ENCODE measurements at regions not wholly inside any gene's neighbourhood (a gene's known extent, or its start where the extent isn't known, plus 50 kb on each side); places are given as distances from the start of the nearest gene placed in this dataset.

DNA sequence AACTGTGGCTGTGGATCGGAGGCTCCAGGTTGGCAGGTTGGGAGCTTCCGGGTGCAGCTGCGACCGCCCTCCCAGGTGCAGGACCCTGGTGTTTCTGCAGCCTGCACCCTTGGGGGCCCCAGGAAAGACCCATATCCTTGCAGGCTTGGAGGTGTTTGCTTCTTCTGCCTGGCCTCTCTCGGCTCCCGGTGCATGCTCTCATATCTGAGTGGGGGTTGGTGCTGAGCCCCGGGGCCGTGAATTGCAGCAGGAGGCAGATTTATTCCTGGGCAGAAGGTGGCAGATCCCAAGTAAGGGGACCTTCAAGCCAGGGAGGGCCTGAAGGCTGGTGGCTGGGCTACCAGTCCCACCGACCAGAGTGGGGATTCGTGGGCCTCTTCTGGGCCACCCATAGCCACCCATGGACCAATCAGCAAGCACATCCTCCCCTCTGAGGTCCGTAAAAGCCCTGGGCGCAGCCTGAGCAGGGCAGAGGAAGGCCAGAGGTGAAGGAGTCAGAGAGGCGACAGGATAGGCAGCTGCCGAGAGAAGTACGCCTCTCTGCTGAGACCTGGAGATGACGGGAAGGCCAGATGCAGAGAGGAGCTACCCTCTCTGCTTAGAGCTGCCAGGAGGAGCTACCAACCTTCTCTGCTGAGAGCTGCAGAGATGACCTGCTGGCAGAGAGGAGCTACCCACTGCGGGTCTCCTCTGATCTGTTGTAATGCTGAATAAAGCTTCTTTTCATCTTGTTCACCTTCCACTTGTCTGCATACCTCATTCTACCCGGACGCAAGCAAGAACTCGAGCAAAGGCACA lies 1279.0 kb upstream of the LRRTM1 start:
- no peak for DNase-seq

DNA sequence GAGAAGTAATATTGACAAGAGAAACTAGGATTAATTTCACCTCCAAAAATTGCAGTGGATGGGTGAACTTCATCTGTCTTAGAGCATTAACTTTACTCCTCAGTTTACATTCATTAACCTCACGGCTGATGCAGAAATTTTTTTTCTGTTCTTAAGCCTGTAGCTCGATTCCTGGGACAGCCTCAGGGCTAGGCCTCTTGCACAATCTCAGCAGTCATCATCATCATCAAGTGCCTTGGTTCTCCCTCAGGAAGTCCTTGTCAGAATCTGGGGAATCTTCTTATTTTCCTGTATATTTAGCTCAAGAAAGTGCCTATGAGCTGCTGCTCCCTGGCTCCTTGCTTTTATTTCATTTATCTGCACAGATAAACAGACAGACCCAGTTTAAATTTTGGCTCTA lies 1272.2 kb upstream of the LRRTM1 start:
- no peak for DNase-seq

DNA sequence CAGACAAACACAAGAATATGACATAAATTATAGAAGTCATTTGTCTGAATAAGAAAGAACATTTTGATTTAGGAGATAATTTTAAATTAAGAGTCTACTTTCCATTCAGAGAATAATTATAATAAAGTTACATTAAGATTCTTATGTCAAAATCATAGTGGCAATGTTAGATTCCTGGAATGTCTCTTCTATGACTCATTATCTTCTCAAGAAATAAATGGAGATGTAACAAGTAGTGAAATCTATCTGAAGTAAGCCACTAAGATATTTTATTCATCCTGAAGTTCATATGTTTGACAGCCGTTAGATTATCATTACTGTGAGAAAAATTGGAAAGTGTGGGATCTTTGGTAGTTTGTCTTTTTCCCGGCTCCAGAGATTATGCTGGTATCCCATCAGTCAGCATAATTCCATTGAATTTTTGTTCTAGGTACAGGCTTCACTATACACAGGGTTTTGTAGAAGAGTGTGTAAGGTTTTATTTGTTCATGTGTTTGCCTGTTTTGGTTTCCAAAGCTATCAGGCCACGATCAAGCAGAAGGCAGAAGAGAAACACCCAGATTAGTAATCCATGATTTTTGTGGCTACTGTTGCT lies 1246.6 kb upstream of the LRRTM1 start:
- DNase-seq: no peak

GRCh38 chr2:81550277-81550676 lies 1245.7 kb upstream of the LRRTM1 start:
- no peak for DNase-seq

DNA sequence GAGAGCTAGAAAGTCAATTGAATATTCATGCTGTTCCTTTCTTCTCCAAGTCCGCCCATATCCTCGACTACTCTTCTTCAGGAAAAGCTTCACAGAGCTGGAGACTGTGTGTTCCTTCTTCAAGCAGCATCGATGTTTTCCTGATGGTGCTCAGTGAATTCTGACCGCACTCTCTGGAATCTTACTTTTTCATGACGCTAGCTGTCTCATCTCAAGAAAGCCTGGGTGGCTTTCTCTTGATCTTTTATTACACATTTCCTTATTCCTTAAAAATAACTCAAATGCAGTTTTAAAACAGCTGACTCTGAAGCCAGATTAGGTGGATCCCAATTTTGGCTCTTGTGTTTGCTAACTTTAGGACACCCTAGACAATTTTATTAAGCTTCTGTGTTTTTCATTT lies 1245.1 kb upstream of the LRRTM1 start:
- DNase-seq: no peak

DNA sequence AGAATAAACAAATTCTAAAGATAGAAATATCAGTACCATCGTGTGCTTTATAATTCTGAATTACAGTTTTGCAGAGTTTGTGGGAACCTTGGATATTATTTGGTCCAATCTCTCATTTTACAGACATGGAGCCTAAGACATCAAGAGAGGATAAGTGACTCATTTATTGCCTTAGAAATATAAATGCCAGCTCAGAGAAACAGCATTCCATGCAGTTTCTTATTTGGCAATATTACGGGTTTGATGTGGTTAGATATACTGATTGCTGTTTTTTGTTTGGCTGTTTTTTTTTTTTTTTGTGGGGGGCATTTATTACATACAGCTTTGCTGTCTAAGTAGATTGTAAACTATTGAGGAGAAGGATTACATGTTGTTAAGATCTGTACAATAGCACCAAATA lies 1241.1 kb upstream of the LRRTM1 start:
- no peak for DNase-seq

- no peak for DNase-seq
Measured at GRCh38 chr2:81542119-81542518, 1237.6 kb upstream of the LRRTM1 start.

- DNase-seq: no peak
Measured at GRCh38 chr2:81529944-81530343, 1225.4 kb upstream of the LRRTM1 start.

- DNase-seq: no peak
Measured at GRCh38 chr2:81528852-81529480, 1224.4 kb upstream of the LRRTM1 start.

GRCh38 chr2:81523344-81523743 lies 1218.8 kb upstream of the LRRTM1 start:
- no peak for DNase-seq

- no peak for DNase-seq
Measured at GRCh38 chr2:81513328-81513727, 1208.8 kb upstream of the LRRTM1 start.

DNA sequence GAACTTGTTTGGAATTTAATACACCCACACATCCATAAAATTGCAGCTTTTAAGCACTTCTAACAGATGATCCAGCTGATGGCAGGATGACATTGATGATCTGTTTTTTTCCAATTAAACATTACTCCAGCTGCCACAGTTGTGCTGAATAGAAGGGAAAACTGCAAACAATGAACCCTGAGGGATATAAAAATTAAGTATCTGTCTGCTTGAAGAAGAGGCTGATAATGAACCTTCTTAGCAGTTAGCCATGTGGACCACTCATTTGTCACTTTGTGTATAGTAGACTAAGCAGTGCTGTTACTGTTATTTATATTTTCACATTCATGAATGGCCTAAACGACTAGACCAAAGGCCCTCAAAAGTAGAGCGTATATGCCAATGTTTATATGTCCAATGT lies 1201.0 kb upstream of the LRRTM1 start:
- DNase-seq: no peak

DNA sequence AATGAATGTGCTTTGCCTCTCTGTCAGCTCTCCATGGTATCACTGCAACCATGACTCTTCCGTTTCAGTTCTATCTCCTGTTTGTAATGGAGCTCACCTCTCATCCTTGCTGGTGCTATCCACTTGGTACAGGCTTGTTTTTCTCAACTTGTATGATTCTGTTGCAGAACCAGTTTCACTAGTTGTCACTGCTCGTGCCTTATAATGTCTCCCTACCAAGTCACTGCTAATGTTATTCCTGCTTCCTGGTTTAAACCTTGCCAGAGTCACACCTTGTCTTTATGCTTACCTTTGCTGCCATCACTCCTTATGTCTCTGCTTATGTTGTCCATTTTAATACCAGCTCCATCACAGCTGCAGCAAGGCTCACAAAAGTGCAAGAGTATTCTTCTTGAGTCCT lies 1191.0 kb upstream of the LRRTM1 start:
- DNase-seq: no peak

DNA sequence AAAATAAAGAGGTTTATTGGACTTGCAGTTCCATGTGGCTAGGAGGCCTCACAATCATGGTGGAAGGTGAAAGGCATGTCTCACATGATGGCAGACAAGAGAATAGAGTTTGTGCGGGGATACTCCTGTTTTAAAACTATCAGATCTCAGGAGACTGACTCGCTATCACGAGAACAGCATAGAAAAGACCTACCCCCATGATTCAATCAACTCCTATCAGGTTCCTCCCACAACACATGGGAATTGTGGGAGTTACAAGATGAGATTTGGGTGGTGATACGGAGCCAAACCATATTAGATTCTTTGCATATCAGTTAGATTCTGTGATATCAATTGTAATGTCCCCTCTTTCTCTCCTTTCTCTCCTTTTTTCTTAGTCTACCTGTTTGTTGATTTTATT lies 1178.7 kb upstream of the LRRTM1 start:
- DNase-seq: no peak

- DNase-seq: no peak
Measured at GRCh38 chr2:81481994-81482368, 1177.4 kb upstream of the LRRTM1 start.

GRCh38 chr2:81481242-81481993 lies 1176.9 kb upstream of the LRRTM1 start:
- DNase-seq: no peak

DNA sequence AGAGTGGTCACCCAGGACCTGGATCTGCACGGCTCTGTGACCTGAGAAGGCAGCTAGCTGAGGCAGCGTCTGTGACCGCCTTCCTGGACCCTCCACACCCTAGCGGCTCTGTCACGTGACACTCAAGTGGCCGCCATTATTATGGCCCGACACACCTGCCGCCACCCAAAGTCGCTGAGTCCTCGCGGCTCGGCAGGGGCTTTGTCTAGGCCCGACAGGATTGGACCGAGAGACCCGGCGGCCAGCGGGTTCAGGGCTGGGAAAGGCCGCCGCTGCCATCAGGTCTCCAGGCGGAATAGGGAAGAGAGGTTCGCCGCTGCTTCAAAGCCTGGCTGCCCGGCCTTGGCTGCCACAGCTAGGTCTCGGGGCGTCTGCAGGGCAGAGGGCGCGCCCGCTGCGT lies 1162.5 kb upstream of the LRRTM1 start:
- DNase-seq: no peak

- no peak for DNase-seq
Measured at GRCh38 chr2:81462420-81462819, 1157.9 kb upstream of the LRRTM1 start.

- DNase-seq: no peak
Measured at GRCh38 chr2:81445176-81445575, 1140.6 kb upstream of the LRRTM1 start.

DNA sequence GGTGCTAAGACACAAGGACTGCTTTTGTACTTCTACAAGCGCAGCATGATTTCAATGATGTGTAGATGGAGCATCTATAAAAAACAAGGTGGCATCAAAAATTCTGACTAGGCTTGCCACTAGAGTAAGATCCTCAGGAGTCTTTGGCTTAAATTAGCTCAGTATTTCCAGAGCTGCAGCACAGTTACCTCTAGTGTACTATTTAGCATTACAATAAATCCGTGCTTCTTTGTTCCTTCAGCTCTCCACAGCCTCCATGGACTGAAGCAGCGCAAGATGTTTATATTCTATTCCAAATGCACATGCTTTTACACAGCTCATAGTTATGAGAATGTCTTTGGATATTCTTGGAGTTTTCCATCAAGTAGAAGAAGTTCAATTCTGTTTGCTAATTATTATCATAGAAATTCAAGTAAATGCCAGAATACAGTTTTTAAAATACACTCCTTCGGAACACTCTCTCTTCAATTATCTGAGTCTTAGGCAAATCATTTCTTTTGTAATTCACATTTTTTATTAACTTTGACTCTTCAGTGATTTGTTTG lies 1133.0 kb upstream of the LRRTM1 start:
- no peak for DNase-seq

GRCh38 chr2:81436256-81436655 lies 1131.7 kb upstream of the LRRTM1 start:
- DNase-seq: no peak

GRCh38 chr2:81412681-81413080 lies 1108.1 kb upstream of the LRRTM1 start:
- DNase-seq: no peak

DNA sequence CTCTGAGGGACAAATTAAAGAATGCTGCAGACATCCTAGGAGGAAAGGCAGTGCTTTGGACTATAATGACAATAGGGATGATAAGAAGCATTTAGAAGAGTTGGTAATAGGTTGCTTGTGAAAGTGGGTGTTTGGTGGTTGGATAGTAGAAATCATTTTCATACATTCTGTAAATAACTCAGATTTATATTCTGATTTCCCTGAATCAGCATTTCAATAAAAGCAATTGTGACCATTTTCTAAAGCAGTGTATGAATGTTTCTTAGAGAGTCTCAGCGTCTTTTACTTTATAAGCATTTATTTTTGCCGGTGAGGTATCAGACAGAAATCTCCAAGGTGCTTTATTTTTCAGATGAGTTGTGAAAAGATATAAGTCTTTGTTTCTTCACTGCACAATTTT lies 1099.0 kb upstream of the LRRTM1 start:
- DNase-seq: no peak
